ENCODE measurements at regions not wholly inside any gene's neighbourhood (a gene's known extent, or its start where the extent isn't known, plus 50 kb on each side); places are given as distances from the start of the nearest gene placed in this dataset.

- TF ChIP-seq SUZ12 (IDR thresholded peaks at IDR 0.05; ENCODE audit: extremely low read depth, insufficient read depth, insufficient read length) (no peak), ZNF274 (IDR thresholded peaks at IDR 0.05; ENCODE audit: low read depth, low read length) (no peak), YY1 (IDR thresholded peaks at IDR 0.05; ENCODE audit: insufficient read depth, insufficient read length) (no peak)
These were observed 1248.4 kb downstream of the NSUN3 start for GRCh38 chr3:95311272-95311671.
